Mesenchymal stem cell (in vitro differentiated cells and primary cell): ENCODE measurements at regions not wholly inside any gene's neighbourhood (a gene's known extent, or its start where the extent isn't known, plus 50 kb on each side); places are given as distances from the start of the nearest gene placed in this dataset.

ENCODE experiments used
- DNase-seq: peaks from one replicate; pipeline ENCODE4 v3.0.0-alpha.2; 2013
- H2AFZ ChIP-seq: one replicate; pipeline ENCODE4 v1.6.1; 2013; ENCODE audit warnings: low read depth, mild to moderate bottlenecking, control low read depth, inconsistent platforms, low read length, moderate library complexity
- H2AK5ac ChIP-seq: 2 replicates; pipeline ENCODE4 v1.6.1; 2013; ENCODE audit warnings: low read length, moderate library complexity, mild to moderate bottlenecking, inconsistent platforms; ENCODE audit not compliant: severe bottlenecking
- H2BK120ac ChIP-seq: one replicate; pipeline ENCODE4 v1.6.1; 2013; ENCODE audit warnings: low read depth, mild to moderate bottlenecking, inconsistent platforms, low read length, moderate library complexity
- H2BK12ac ChIP-seq, 2 experiments: one replicate each; pipeline ENCODE4 v1.6.1; 2013; ENCODE audit warnings: inconsistent platforms in 2 of 2, low read length in 2 of 2, mild to moderate bottlenecking in 2 of 2, moderate library complexity in 2 of 2, control low read depth in 1 of 2
- H2BK15ac ChIP-seq: one replicate; pipeline ENCODE4 v1.6.1; 2013; ENCODE audit warnings: mild to moderate bottlenecking, low read depth, inconsistent platforms; ENCODE audit not compliant: poor library complexity, severe bottlenecking
- H2BK5ac ChIP-seq: 2 replicates; pipeline ENCODE4 v1.6.1; 2013; ENCODE audit warnings: low read depth, mild to moderate bottlenecking, low read length, control low read depth, inconsistent platforms; ENCODE audit not compliant: poor library complexity, severe bottlenecking
- H3K14ac ChIP-seq, 2 experiments: one replicate each; pipeline ENCODE4 v1.6.1; 2013; ENCODE audit warnings: inconsistent platforms in 2 of 2, low read length in 2 of 2, control low read depth in 1 of 2, mild to moderate bottlenecking in 1 of 2, moderate library complexity in 1 of 2
- H3K18ac ChIP-seq, 2 experiments: one replicate each; pipeline ENCODE4 v1.6.1; 2013; ENCODE audit warnings: inconsistent platforms in 2 of 2, low read length in 2 of 2, control low read depth in 1 of 2, low read depth in 1 of 2, mild to moderate bottlenecking in 1 of 2
- H3K23ac ChIP-seq, 2 experiments: one replicate each; pipeline ENCODE4 v1.6.1; 2013; ENCODE audit warnings: inconsistent platforms in 2 of 2, low read length in 2 of 2, mild to moderate bottlenecking in 2 of 2, moderate library complexity in 2 of 2, control low read depth in 1 of 2
- H3K27ac ChIP-seq: 2 replicates; pipeline ENCODE4 v1.5.1; 2013; ENCODE audit warnings: mild to moderate bottlenecking, moderate library complexity, low read length, control low read depth, inconsistent platforms; ENCODE audit not compliant: poor library complexity, severe bottlenecking
- H3K27me3 ChIP-seq, 2 experiments: 2 replicates each; pipeline versions ENCODE4 v1.6.1 to v1.7.0; 2013; ENCODE audit warnings: low read length in 2 of 2, mild to moderate bottlenecking in 2 of 2, moderate library complexity in 2 of 2, control low read depth in 1 of 2, inconsistent platforms in 1 of 2; ENCODE audit not compliant: control insufficient read depth in 1 of 2, insufficient read depth in 1 of 2
- H3K36me3 ChIP-seq, 2 experiments: 2 replicates each; pipeline versions ENCODE4 v1.6.1 to v1.7.0; 2013; ENCODE audit warnings: low read length in 2 of 2, control low read depth in 1 of 2, inconsistent platforms in 1 of 2, low read depth in 1 of 2, mild to moderate bottlenecking in 1 of 2; ENCODE audit not compliant: insufficient read depth in 2 of 2, control insufficient read depth in 1 of 2
- H3K4ac ChIP-seq, 2 experiments: one replicate each; pipeline ENCODE4 v1.6.1; 2013; ENCODE audit warnings: inconsistent platforms in 2 of 2, low read length in 2 of 2, mild to moderate bottlenecking in 2 of 2, moderate library complexity in 2 of 2, control low read depth in 1 of 2, low read depth in 1 of 2
- H3K4me1 ChIP-seq: 2 replicates; pipeline ENCODE4 v1.6.1; 2013; ENCODE audit warnings: low read depth, low read length, control low read depth; ENCODE audit not compliant: control insufficient read depth, insufficient read depth
- H3K4me2 ChIP-seq: 2 replicates; pipeline ENCODE4 v1.6.1; 2013; ENCODE audit warnings: low read length, mild to moderate bottlenecking, inconsistent platforms; ENCODE audit not compliant: poor library complexity, severe bottlenecking
- H3K4me3 ChIP-seq, 2 experiments: 2 replicates each; pipeline versions ENCODE4 v1.5.1 to v1.7.0; 2013; ENCODE audit warnings: low read length in 2 of 2, mild to moderate bottlenecking in 2 of 2, control low read depth in 1 of 2, low read depth in 1 of 2; ENCODE audit not compliant: insufficient read depth in 1 of 2
- H3K79me1 ChIP-seq: replicated peaks from 2 replicates; pipeline ENCODE4 v1.6.1; 2013; ENCODE audit warnings: mild to moderate bottlenecking, control low read depth, low read length, inconsistent platforms; ENCODE audit not compliant: poor library complexity, severe bottlenecking
- H3K9ac ChIP-seq: 2 replicates; pipeline ENCODE4 v1.7.0; 2013; ENCODE audit warnings: mild to moderate bottlenecking, low read length, moderate library complexity
- H3K9me3 ChIP-seq: 2 replicates; pipeline ENCODE4 v1.7.0; 2013; ENCODE audit warnings: mild to moderate bottlenecking, low read length; ENCODE audit not compliant: control insufficient read depth
- H4K8ac ChIP-seq: one replicate; pipeline ENCODE4 v1.6.1; 2013; ENCODE audit warnings: inconsistent platforms, mild to moderate bottlenecking, low read length, moderate library complexity
- H4K91ac ChIP-seq: one replicate; pipeline ENCODE4 v1.6.1; 2013; ENCODE audit warnings: mild to moderate bottlenecking, low read length, inconsistent platforms
- WGBS: methylation state at CpG from one replicate; pipeline ENCODE4 v1.1.7; 2013; ENCODE audit warnings: mixed read lengths; 5-methylcytosine and 5-hydroxymethylcytosine counted together

DNA sequence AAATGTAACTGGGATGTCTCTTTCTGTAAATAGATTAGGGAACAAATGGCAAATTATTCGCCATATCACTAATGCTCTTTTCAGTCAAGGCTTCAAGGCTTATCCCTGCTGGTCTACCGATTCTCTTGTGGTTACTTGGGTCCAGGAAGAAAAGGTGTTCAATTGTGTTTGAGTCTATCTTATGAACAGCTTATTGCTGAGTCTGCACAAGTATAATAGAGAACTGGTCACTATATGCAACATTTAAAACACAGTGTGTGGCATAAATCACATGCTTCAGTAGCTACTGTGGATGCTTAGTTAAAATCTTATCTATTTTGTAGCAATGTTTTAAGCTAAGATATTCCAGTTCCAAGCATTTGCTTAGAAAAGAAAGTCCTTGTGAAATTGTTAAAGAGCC is 274.2 kb upstream of the FAM174A start:
- Histone ChIP-seq H3K23ac (no peak overlapping the region), H3K4ac (no peak overlapping the region), H2AFZ (no peak overlapping the region), H4K91ac (no peak overlapping the region), H3K79me1 (no peaks in the 10 kb centered on the region), H3K4me2 (no peak overlapping the region), H3K27ac (no peak overlapping the region), H3K14ac (no peak overlapping the region), H3K27me3 (no peaks in the 10 kb centered on the region), H2BK12ac (no peak overlapping the region), H3K18ac (no peak overlapping the region), H2BK120ac (no peak overlapping the region), H3K4me3 (no peak overlapping the region), H4K8ac (no peak overlapping the region), H3K9me3 (no peaks in the 10 kb centered on the region), H2BK5ac (no peak overlapping the region), H2AK5ac (no peak overlapping the region), H2BK15ac (no peak overlapping the region), H3K4me1 (no peaks in the 10 kb centered on the region), H3K9ac (no peak overlapping the region), H3K36me3 (no peaks in the 10 kb centered on the region)
- DNase-seq = no peak
- whole genome bisulfite sequencing = 78% methylated on average over 2 of the region's 2 CpGs

GRCh38 chr5:100252944-100253343 is 282.2 kb upstream of the FAM174A start:
- Histone ChIP-seq H3K18ac (no peak overlapping the region), H2BK15ac (no peak overlapping the region), H3K4me1 (no peaks in the 10 kb centered on the region), H2BK120ac (no peak overlapping the region), H4K91ac (no peak overlapping the region), H2BK5ac (no peak overlapping the region), H3K9me3 (peaks cover under 1% of the 10 kb centered on the region), H3K4me3 (no peak overlapping the region), H2BK12ac (no peak overlapping the region), H3K79me1 (no peaks in the 10 kb centered on the region), H4K8ac (no peak overlapping the region), H2AFZ (no peak overlapping the region), H3K9ac (no peak overlapping the region), H3K4ac (no peak overlapping the region), H3K4me2 (no peak overlapping the region), H2AK5ac (no peak overlapping the region), H3K27me3 (no peaks in the 10 kb centered on the region), H3K27ac (no peak overlapping the region), H3K36me3 (no peaks in the 10 kb centered on the region), H3K23ac (no peak overlapping the region), H3K14ac (no peak overlapping the region)
- DNase-seq = no peak

- peaks cover 3% of the 10 kb centered on the region for H3K9me3 ChIP-seq
Observed at GRCh38 chr5:100252037-100252436, 283.1 kb upstream of the FAM174A start.

DNA sequence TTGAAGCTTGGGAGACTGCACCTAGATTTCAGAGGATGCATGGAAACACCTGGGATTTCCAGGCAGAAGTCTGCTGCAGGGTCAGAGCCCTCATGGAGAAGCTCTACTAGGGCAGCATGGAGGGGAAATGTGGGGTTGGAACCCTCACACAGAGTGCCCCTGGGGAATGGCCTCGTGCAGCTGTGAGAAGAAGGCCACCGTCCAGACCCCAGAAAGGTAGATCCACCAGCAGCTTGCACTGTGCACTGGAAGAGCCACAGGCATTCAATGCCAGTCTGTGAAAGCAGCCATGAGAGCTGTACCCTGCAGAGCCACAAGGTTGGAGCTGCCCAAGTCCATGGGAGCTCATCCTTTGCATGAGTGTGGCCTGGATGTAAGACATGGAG is 285.3 kb upstream of the FAM174A start:
- 62% methylated on average over 2 of the region's 2 CpGs for WGBS
- H4K91ac ChIP-seq = no peak overlapping the region

More at GRCh38 chr5:100252037-100252436, 283.1 kb upstream of the FAM174A start:
- Histone ChIP-seq H3K4me2 (no peak overlapping the region), H3K9ac (no peak overlapping the region), H4K91ac (no peak overlapping the region), H3K23ac (no peak overlapping the region), H2BK5ac (no peak overlapping the region), H3K18ac (no peak overlapping the region), H3K14ac (no peak overlapping the region), H2BK12ac (no peak overlapping the region), H2BK120ac (no peak overlapping the region), H3K27me3 (no peaks in the 10 kb centered on the region), H3K27ac (no peak overlapping the region), H3K79me1 (no peaks in the 10 kb centered on the region), H3K4me3 (no peak overlapping the region), H2AK5ac (no peak overlapping the region), H3K4ac (no peak overlapping the region), H4K8ac (no peak overlapping the region), H2AFZ (no peak overlapping the region), H3K4me1 (no peaks in the 10 kb centered on the region), H2BK15ac (no peak overlapping the region), H3K36me3 (no peaks in the 10 kb centered on the region)
- WGBS = 79% methylated on average over 2 of the region's 3 CpGs
- no peak for DNase-seq

More for the DNA sequence above, 285.3 kb upstream of the FAM174A start:
- Histone ChIP-seq H3K23ac (no peak overlapping the region), H2BK5ac (no peak overlapping the region), H3K18ac (no peak overlapping the region), H2BK120ac (no peak overlapping the region), H3K4ac (no peak overlapping the region), H3K4me2 (no peak overlapping the region), H3K36me3 (no peaks in the 10 kb centered on the region), H3K27ac (no peak overlapping the region), H3K9me3 (peaks cover 3% of the 10 kb centered on the region), H2BK12ac (no peak overlapping the region), H2AK5ac (no peak overlapping the region), H2BK15ac (no peak overlapping the region), H4K8ac (no peak overlapping the region), H3K4me3 (no peak overlapping the region), H3K79me1 (no peaks in the 10 kb centered on the region), H3K14ac (no peak overlapping the region), H2AFZ (no peak overlapping the region), H3K27me3 (no peaks in the 10 kb centered on the region), H3K4me1 (no peaks in the 10 kb centered on the region), H3K9ac (no peak overlapping the region)
- DNase-seq = no peak
